Gastroesophageal sphincter (tissue), 3 donors: ENCODE measurements at regions not wholly inside any gene's neighbourhood (a gene's known extent, or its start where the extent isn't known, plus 50 kb on each side); places are given as distances from the start of the nearest gene placed in this dataset.

ENCODE experiments used
- EP300 ChIP-seq: sonication (generic); formaldehyde crosslinking; IDR thresholded peaks from one replicate; pipeline ENCODE4 v1.6.1; 2017; ENCODE audit warnings: antibody characterized with exemption, mild to moderate bottlenecking
- POLR2A ChIP-seq, 2 donors: fragments of 450-650 bp; IDR thresholded peaks; one replicate each; pipeline ENCODE4 v1.6.1; 2017; ENCODE audit warnings: antibody characterized with exemption in 2 of 2, mild to moderate bottlenecking in 2 of 2, moderate library complexity in 1 of 2
- POLR2AphosphoS5 ChIP-seq: sonication (generic); formaldehyde crosslinking; IDR thresholded peaks from one replicate; pipeline ENCODE4 v1.6.1; 2017; ENCODE audit warnings: antibody characterized with exemption
- TF ChIP-seq, protein P1 (sequence below), 4 experiments: fragments of 200-600 bp in 2 of 4; fragments of 450-650 bp in 2 of 4; sonication (generic) in 1 of 4; IDR thresholded peaks; one replicate each; pipeline ENCODE4 v1.5.1; 2017 to 2019; ENCODE audit warnings: antibody characterized with exemption in 4 of 4, mild to moderate bottlenecking in 2 of 4, moderate library complexity in 2 of 4

GRCh38 chr16:46496701-46497100 is 124.5 kb downstream of the SHCBP1 start:
- TF ChIP-seq POLR2A (IDR thresholded peaks at IDR 0.05) (no peak), POLR2AphosphoS5 (no peak), EP300 (no peak)
- TF ChIP-seq, protein P1, sequence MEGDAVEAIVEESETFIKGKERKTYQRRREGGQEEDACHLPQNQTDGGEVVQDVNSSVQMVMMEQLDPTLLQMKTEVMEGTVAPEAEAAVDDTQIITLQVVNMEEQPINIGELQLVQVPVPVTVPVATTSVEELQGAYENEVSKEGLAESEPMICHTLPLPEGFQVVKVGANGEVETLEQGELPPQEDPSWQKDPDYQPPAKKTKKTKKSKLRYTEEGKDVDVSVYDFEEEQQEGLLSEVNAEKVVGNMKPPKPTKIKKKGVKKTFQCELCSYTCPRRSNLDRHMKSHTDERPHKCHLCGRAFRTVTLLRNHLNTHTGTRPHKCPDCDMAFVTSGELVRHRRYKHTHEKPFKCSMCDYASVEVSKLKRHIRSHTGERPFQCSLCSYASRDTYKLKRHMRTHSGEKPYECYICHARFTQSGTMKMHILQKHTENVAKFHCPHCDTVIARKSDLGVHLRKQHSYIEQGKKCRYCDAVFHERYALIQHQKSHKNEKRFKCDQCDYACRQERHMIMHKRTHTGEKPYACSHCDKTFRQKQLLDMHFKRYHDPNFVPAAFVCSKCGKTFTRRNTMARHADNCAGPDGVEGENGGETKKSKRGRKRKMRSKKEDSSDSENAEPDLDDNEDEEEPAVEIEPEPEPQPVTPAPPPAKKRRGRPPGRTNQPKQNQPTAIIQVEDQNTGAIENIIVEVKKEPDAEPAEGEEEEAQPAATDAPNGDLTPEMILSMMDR (IDR thresholded peaks at IDR 0.05), result no peak
